ENCODE measurements at regions not wholly inside any gene's neighbourhood (a gene's known extent, or its start where the extent isn't known, plus 50 kb on each side); places are given as distances from the start of the nearest gene placed in this dataset.
"Not testable (repeated sequence)": the region's sequence is repeated elsewhere in the genome, so short reads cannot be mapped to it uniquely, and the experiment has no call there.

- ATAC-seq (no peak), DNase-seq (ENCODE audit: low spot score) (no peak)
Measured at GRCh38 chr2:8600456-8600855, 81.4 kb upstream of the ID2 start.

- DNase-seq (ENCODE audit: low spot score) (no peak), ATAC-seq (no peak)
Measured at GRCh38 chr2:8602809-8603208, 79.0 kb upstream of the ID2 start.

GRCh38 chr2:8603356-8603755 lies 78.5 kb upstream of the ID2 start:
- not testable (repeated sequence) for DNase-seq (ENCODE audit: low spot score); ATAC-seq

GRCh38 chr2:8604262-8604661 lies 77.6 kb upstream of the ID2 start:
- DNase-seq (ENCODE audit: low spot score) (no peak), ATAC-seq (no peak)

GRCh38 chr2:8605351-8606065 lies 76.3 kb upstream of the ID2 start:
- DNase-seq (ENCODE audit: low spot score) (no peak), ATAC-seq (no peak)

- DNase-seq (ENCODE audit: low spot score) (no peak), ATAC-seq (no peak)
Measured at GRCh38 chr2:8606226-8606625, 75.6 kb upstream of the ID2 start.

- ATAC-seq (no peak), DNase-seq (ENCODE audit: low spot score) (no peak)
Measured at GRCh38 chr2:8606649-8607550, 75.0 kb upstream of the ID2 start.

GRCh38 chr2:8607606-8608005 lies 74.2 kb upstream of the ID2 start:
- DNase-seq (ENCODE audit: low spot score) = no peak

GRCh38 chr2:8608411-8608954 lies 73.4 kb upstream of the ID2 start:
- no peak for DNase-seq (ENCODE audit: low spot score)
- no peak for ATAC-seq

More at GRCh38 chr2:8607606-8608005, 74.2 kb upstream of the ID2 start:
- no peak for ATAC-seq

GRCh38 chr2:8609357-8609811 lies 72.5 kb upstream of the ID2 start:
- peak; percentile 74 for DNase-seq (ENCODE audit: low spot score)
- ATAC-seq = peak; percentile 93

GRCh38 chr2:8610775-8611174 lies 71.1 kb upstream of the ID2 start:
- ATAC-seq; DNase-seq (ENCODE audit: low spot score): not testable (repeated sequence)

GRCh38 chr2:8611246-8611645 lies 70.6 kb upstream of the ID2 start:
- DNase-seq (ENCODE audit: low spot score) (no peak), ATAC-seq (no peak)

- DNase-seq (ENCODE audit: low spot score) (no peak), ATAC-seq (no peak)
Measured at GRCh38 chr2:8611700-8612099, 70.2 kb upstream of the ID2 start.

GRCh38 chr2:8612734-8613179 lies 69.1 kb upstream of the ID2 start:
- DNase-seq (ENCODE audit: low spot score) (no peak), ATAC-seq (no peak)

- not testable (repeated sequence) for ATAC-seq; DNase-seq (ENCODE audit: low spot score)
Measured at GRCh38 chr2:8613207-8613999, 68.5 kb upstream of the ID2 start.

GRCh38 chr2:8614646-8615045 lies 67.2 kb upstream of the ID2 start:
- DNase-seq (ENCODE audit: low spot score) = no peak
- no peak for ATAC-seq

GRCh38 chr2:8615252-8615575 lies 66.6 kb upstream of the ID2 start:
- no peak for ATAC-seq

GRCh38 chr2:8615576-8616281 lies 66.1 kb upstream of the ID2 start:
- no peak for ATAC-seq

More at GRCh38 chr2:8615252-8615575, 66.6 kb upstream of the ID2 start:
- DNase-seq (ENCODE audit: low spot score) = no peak

GRCh38 chr2:8617048-8617447 lies 64.8 kb upstream of the ID2 start:
- no peak for DNase-seq (ENCODE audit: low spot score)
- ATAC-seq = no peak

More at GRCh38 chr2:8615576-8616281, 66.1 kb upstream of the ID2 start:
- DNase-seq (ENCODE audit: low spot score) = no peak

GRCh38 chr2:8617590-8617989 lies 64.3 kb upstream of the ID2 start:
- no peak for ATAC-seq
- DNase-seq (ENCODE audit: low spot score) = no peak
